Superior temporal gyrus (tissue), 1 donor: ENCODE measurements at regions not wholly inside any gene's neighbourhood (a gene's known extent, or its start where the extent isn't known, plus 50 kb on each side); places are given as distances from the start of the nearest gene placed in this dataset.
A peak's percentile ranks its signal among the peaks of the same experiment; 100 is the strongest.
"Not testable (repeated sequence)": the region's sequence is repeated elsewhere in the genome, so short reads cannot be mapped to it uniquely, and the experiment has no call there.

Experiments used
- DNase-seq: peaks from one replicate; pipeline ENCODE4 v3.0.0-alpha.2; 2016; ENCODE audit errors: extremely low spot score

GRCh38 chr4:183814461-183814860 is 90.6 kb upstream of the STOX2 start:
- no peak for DNase-seq

- no peak for DNase-seq
Measured at GRCh38 chr4:183816077-183816476, 89.0 kb upstream of the STOX2 start.

- DNase-seq: no peak
Measured at GRCh38 chr4:183816882-183817509, 88.1 kb upstream of the STOX2 start.

GRCh38 chr4:183818591-183818990 is 86.5 kb upstream of the STOX2 start:
- not testable (repeated sequence) for DNase-seq

GRCh38 chr4:183821076-183821853 is 83.8 kb upstream of the STOX2 start:
- DNase-seq: no peak

GRCh38 chr4:183823434-183823833 is 81.7 kb upstream of the STOX2 start:
- DNase-seq: no peak

- DNase-seq: no peak
Measured at GRCh38 chr4:183825346-183825745, 79.8 kb upstream of the STOX2 start.

- DNase-seq: no peak
Measured at GRCh38 chr4:183826461-183826860, 78.6 kb upstream of the STOX2 start.

GRCh38 chr4:183828125-183828524 is 77.0 kb upstream of the STOX2 start:
- DNase-seq: no peak

- no peak for DNase-seq
Measured at GRCh38 chr4:183828839-183829238, 76.3 kb upstream of the STOX2 start.

GRCh38 chr4:183830438-183830985 is 74.6 kb upstream of the STOX2 start:
- DNase-seq: no peak

GRCh38 chr4:183831026-183831446 is 74.1 kb upstream of the STOX2 start:
- DNase-seq: no peak

GRCh38 chr4:183831683-183832082 is 73.4 kb upstream of the STOX2 start:
- no peak for DNase-seq

GRCh38 chr4:183832776-183833450 is 72.2 kb upstream of the STOX2 start:
- DNase-seq: no peak

- peak; percentile 59 for DNase-seq
Measured at GRCh38 chr4:183834252-183834651, 70.9 kb upstream of the STOX2 start.

- DNase-seq: no peak
Measured at GRCh38 chr4:183837222-183837621, 67.9 kb upstream of the STOX2 start.

- peak; percentile 85 for DNase-seq
Measured at GRCh38 chr4:183838987-183839712, 66.0 kb upstream of the STOX2 start.

GRCh38 chr4:183840311-183840710 is 64.8 kb upstream of the STOX2 start:
- peak; percentile 98 for DNase-seq

GRCh38 chr4:183841001-183841400 is 64.1 kb upstream of the STOX2 start:
- no peak for DNase-seq

- no peak for DNase-seq
Measured at GRCh38 chr4:183842129-183842528, 63.0 kb upstream of the STOX2 start.

- DNase-seq: no peak
Measured at GRCh38 chr4:183843248-183843671, 61.8 kb upstream of the STOX2 start.

GRCh38 chr4:183846951-183847350 is 58.2 kb upstream of the STOX2 start:
- DNase-seq: no peak
